ENCODE measurements at regions not wholly inside any gene's neighbourhood (a gene's known extent, or its start where the extent isn't known, plus 50 kb on each side); places are given as distances from the start of the nearest gene placed in this dataset.

DNA sequence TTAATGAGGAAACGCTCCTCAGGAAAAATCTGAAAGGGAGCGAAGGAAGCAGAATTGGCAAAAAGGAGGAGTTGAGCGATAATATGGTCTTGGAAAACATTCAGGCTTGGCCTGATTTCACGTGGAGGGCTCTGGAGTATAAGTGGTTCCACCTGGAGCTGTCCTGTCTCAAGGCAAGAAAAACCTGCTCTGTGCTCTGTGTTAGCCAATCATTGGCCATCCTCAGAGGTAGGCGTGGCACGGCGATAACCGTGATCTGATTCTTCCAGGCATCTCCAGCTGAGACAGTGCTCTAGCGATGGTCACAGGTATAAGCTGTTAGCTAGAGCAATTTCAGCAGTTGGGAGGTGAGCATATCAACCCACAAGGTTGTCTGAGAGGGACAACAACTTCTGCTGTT lies 450.5 kb upstream of the MAF start:
- H2AFZ ChIP-seq (ENCODE audit: low read depth, low read length, severe bottlenecking) = no peak overlapping the region
- H3K9me2 ChIP-seq (replicated peaks; ENCODE audit: insufficient read depth, low read length) = no peaks in the 10 kb centered on the region
- H4K20me1 ChIP-seq (ENCODE audit: low read depth, low read length) = no peaks in the 10 kb centered on the region
- H3K9ac ChIP-seq (ENCODE audit: low read length) = no peak overlapping the region
- H3K9me3 ChIP-seq (ENCODE audit: insufficient read depth, low read length) = no peaks in the 10 kb centered on the region
- H3K4me3 ChIP-seq (ENCODE audit: insufficient read depth, low read length, poor library complexity, severe bottlenecking) = no peak overlapping the region
- no peak overlapping the region for H3K27ac ChIP-seq (ENCODE audit: low read depth, low read length)
- no peaks in the 10 kb centered on the region for H3K79me2 ChIP-seq (ENCODE audit: insufficient read depth, low read length)
- no peaks in the 10 kb centered on the region for H3F3A ChIP-seq (ENCODE audit: insufficient read depth)
- no peaks in the 10 kb centered on the region; the same call in 1 of the 2 replicates for H3K27me3 ChIP-seq (ENCODE audit: low read length)
- TF ChIP-seq, protein P1, sequence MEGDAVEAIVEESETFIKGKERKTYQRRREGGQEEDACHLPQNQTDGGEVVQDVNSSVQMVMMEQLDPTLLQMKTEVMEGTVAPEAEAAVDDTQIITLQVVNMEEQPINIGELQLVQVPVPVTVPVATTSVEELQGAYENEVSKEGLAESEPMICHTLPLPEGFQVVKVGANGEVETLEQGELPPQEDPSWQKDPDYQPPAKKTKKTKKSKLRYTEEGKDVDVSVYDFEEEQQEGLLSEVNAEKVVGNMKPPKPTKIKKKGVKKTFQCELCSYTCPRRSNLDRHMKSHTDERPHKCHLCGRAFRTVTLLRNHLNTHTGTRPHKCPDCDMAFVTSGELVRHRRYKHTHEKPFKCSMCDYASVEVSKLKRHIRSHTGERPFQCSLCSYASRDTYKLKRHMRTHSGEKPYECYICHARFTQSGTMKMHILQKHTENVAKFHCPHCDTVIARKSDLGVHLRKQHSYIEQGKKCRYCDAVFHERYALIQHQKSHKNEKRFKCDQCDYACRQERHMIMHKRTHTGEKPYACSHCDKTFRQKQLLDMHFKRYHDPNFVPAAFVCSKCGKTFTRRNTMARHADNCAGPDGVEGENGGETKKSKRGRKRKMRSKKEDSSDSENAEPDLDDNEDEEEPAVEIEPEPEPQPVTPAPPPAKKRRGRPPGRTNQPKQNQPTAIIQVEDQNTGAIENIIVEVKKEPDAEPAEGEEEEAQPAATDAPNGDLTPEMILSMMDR (IDR thresholded peaks at IDR 0.05; ENCODE audit: insufficient read depth, low read length, poor library complexity, severe bottlenecking) = no peak
- TF ChIP-seq EZH2phosphoT487 (conservative IDR thresholded peaks at IDR 0.05; ENCODE audit: low read length) = no peak
- no peak overlapping the region for H3K4me2 ChIP-seq (ENCODE audit: low read depth, low read length, poor library complexity, severe bottlenecking)
- no peaks in the 10 kb centered on the region for H3K36me3 ChIP-seq (ENCODE audit: low read length)

DNA sequence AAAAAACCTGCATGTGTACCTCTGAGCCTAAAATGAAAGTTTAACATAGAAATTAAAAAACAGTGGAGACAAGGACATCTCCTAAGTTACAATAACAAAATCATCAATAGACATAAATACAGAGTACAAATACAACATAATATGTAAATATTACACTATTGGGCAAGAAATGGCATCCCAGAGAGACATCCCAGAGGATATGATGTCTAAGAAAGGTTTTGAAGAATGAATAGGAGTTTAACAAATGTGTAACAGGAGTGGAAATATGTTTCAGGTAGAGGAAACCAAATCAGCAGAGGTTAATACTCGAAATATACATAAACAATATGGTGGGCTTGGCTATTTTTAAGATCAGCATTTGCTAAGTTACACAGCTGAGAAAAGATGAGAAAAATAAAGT lies 447.7 kb upstream of the MAF start:
- Histone ChIP-seq H3K9me2 (replicated peaks; ENCODE audit: insufficient read depth, low read length) (no peaks in the 10 kb centered on the region), H3K4me2 (ENCODE audit: low read depth, low read length, poor library complexity, severe bottlenecking) (no peak overlapping the region), H2AFZ (ENCODE audit: low read depth, low read length, severe bottlenecking) (no peak overlapping the region), H3K79me2 (ENCODE audit: insufficient read depth, low read length) (no peaks in the 10 kb centered on the region), H3K4me3 (ENCODE audit: insufficient read depth, low read length, poor library complexity, severe bottlenecking) (no peak overlapping the region), H3K9ac (ENCODE audit: low read length) (no peak overlapping the region), H4K20me1 (ENCODE audit: low read depth, low read length) (no peaks in the 10 kb centered on the region), H3F3A (ENCODE audit: insufficient read depth) (no peaks in the 10 kb centered on the region), H3K27me3 (ENCODE audit: low read length) (no peaks in the 10 kb centered on the region; the same call in 1 of the 2 replicates), H3K36me3 (ENCODE audit: low read length) (no peaks in the 10 kb centered on the region), H3K27ac (ENCODE audit: low read depth, low read length) (no peak overlapping the region), H3K9me3 (ENCODE audit: insufficient read depth, low read length) (no peaks in the 10 kb centered on the region)
- TF ChIP-seq, protein P1 (IDR thresholded peaks at IDR 0.05; ENCODE audit: insufficient read depth, low read length, poor library complexity, severe bottlenecking) = no peak
- no peak for TF ChIP-seq EZH2phosphoT487 (conservative IDR thresholded peaks at IDR 0.05; ENCODE audit: low read length)

DNA sequence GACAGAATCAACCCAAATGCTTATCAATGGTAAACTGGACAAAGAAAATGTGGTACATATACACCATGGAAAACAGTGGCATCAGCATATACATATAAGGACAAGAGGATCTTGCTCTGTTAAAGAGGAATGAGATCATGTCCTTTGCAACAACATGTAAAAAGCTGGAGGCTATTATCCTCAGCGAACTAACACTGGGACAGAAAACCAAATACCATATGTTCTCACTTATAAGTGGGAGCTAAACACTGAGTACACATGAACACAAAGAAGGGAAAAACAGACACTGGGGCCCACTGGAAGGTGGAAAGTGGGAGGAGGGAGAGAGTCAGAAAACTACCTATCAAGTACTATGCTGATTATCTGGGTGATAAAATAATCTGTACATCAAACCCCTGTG lies 447.3 kb upstream of the MAF start:
- Histone ChIP-seq H2AFZ (ENCODE audit: low read depth, low read length, severe bottlenecking) (no peak overlapping the region), H3K27me3 (ENCODE audit: low read length) (no peaks in the 10 kb centered on the region; the same call in 1 of the 2 replicates), H3K9ac (ENCODE audit: low read length) (no peak overlapping the region), H3F3A (ENCODE audit: insufficient read depth) (no peaks in the 10 kb centered on the region), H4K20me1 (ENCODE audit: low read depth, low read length) (no peaks in the 10 kb centered on the region), H3K36me3 (ENCODE audit: low read length) (no peaks in the 10 kb centered on the region), H3K4me2 (ENCODE audit: low read depth, low read length, poor library complexity, severe bottlenecking) (no peak overlapping the region), H3K27ac (ENCODE audit: low read depth, low read length) (no peak overlapping the region), H3K9me3 (ENCODE audit: insufficient read depth, low read length) (no peaks in the 10 kb centered on the region), H3K79me2 (ENCODE audit: insufficient read depth, low read length) (no peaks in the 10 kb centered on the region), H3K4me3 (ENCODE audit: insufficient read depth, low read length, poor library complexity, severe bottlenecking) (no peak overlapping the region), H3K9me2 (replicated peaks; ENCODE audit: insufficient read depth, low read length) (no peaks in the 10 kb centered on the region)
- TF ChIP-seq, protein P1 (IDR thresholded peaks at IDR 0.05; ENCODE audit: insufficient read depth, low read length, poor library complexity, severe bottlenecking) = no peak
- no peak for TF ChIP-seq EZH2phosphoT487 (conservative IDR thresholded peaks at IDR 0.05; ENCODE audit: low read length)

Data from SU-DHL-6 (cell line).